HG02852 (cell line): ENCODE measurements at regions not wholly inside any gene's neighbourhood (a gene's known extent, or its start where the extent isn't known, plus 50 kb on each side); places are given as distances from the start of the nearest gene placed in this dataset.

ENCODE experiments used
- ATAC-seq: cut with Tn5 transposase; IDR thresholded peaks from one replicate; pipeline ENCODE4 v1.9.1; 2021; ENCODE audit warnings: mild to moderate bottlenecking, moderate library complexity; ENCODE audit not compliant: unreplicated experiment

DNA sequence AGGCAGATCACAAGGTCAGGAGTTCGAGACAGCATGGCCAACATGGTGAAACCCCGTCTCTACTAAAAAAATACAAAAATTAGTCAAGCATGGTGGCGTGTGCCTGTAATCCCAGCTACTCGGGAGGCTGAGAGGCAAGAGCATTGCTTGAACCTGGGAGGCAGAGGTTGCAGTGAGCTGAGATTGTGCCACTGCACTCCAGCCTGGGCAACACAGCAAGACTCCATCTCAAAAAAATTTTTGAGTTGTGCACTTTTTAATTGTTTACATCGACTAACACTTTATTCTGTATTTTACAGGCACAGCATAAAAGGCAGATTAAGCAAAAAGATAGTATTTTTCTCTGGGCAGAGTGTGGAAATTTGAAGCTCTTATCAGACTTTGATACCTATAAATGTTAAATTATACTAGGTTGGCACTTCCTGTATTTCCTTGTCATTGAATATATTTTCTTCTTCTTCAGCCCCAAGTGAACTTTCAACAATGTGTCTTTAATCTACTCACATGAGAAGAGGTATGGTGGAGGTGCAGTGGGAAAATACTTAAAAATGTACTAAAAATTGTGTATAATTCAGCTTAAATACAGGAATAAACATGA is 180.6 kb upstream of the ELL2 start:
- no peak for ATAC-seq

DNA sequence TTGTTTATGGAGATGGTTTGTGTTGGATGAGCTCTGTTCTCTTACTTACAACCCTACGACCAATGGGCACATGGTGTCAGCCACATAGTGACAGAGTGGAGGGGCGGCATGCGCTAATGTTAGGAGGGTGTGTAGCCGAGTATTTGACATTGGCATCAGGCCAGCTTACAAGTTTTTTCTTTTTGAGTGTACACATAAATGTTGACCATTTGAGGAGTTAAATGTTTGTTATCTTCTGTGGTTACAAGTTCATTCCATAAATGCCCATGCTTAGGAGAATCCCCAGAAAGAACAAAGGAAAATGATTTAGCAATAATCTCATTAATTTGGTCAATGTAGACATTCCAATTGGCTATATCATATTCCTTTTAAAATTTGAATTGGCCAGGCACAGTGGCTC is 180.1 kb upstream of the ELL2 start:
- no peak for ATAC-seq

DNA sequence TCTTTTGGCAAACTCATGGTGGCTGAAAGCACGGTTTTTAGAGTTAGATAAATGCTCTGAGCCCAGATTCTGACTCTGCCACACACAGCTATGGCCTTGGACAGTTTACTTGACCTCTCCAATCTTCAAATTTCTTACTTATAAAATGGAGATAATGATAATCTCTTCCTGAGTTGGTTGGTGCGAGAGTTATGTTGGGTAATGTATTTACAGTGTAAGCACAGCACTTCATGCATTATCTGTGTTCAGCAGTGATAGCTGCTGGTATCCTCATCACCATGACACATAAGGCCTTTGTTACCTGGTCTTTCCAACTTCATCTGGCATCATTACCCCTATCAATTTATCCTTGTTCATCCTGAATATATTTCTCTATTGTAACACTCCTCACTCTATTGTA is 178.8 kb upstream of the ELL2 start:
- ATAC-seq, result no peak

DNA sequence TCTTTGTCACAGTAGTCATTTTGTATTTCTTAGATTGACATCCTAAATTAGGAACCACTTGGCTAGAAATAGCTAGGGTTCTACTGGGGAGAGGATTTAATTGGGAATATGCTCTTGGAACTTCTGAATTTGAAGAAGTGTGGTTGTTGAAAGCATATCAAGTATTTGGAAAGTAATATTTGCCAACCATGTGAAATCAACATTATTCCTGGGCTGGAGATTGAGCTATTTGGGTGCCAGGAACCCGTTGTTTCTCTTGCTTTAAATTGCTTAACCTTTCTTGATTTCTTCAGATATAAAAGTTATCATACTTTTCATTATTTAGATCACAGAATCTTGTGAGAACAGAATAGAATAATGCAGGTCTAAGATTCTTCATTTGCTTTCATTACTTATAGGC is 178.4 kb upstream of the ELL2 start:
- ATAC-seq, result no peak

DNA sequence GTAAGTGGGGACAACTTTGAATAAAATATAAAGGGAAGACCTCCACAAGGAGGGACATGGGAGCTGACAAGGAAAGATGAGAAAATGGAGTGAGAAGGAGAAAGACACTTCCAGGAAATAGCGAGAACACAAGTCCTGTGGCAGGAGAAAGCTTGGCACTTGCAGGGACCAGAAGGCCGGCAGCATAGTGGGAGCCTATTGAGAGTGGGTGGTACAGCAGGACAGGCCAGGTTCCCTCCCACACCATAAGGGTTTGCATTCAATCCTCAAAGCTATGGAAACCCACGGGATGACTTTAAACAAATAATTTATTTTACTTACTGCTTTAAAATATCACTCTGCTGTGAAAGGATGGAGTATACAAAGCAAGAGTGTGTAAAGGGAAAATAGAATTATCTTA is 173.2 kb upstream of the ELL2 start:
- no peak for ATAC-seq

DNA sequence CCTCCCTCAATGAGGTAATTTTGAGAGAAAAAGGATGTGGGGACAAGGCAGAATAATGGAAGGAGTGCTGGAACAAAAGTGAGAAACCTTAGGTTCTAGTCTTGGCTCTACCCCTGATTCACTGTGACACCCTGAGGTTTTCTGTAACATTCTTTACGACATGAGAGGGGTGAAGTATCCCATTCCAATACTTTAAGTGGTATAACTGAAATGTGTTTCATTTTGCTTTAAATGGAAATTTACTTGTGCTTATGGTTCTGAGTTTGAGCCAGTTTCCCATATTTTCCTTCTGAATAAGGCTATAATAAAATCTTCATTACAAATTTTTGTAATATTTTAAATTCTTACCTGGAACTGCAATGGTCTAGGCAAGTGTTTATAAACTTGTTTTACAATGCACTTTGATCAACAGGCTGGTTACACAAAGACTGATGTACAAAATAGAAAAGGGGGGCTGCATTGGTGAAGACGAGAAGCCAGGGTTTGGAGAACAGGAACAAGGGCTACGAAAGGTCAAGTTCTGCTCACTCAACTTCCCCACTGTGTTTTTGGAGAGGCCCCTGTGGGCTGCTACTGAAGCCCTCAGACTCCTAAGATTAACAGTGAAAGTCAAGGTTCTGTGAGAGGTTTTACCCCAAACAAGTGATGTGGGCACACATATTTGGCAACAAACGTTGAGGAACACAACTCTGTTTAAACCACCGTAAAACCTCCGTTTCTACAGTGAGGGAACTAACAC is 171.9 kb upstream of the ELL2 start:
- ATAC-seq, result no peak

DNA sequence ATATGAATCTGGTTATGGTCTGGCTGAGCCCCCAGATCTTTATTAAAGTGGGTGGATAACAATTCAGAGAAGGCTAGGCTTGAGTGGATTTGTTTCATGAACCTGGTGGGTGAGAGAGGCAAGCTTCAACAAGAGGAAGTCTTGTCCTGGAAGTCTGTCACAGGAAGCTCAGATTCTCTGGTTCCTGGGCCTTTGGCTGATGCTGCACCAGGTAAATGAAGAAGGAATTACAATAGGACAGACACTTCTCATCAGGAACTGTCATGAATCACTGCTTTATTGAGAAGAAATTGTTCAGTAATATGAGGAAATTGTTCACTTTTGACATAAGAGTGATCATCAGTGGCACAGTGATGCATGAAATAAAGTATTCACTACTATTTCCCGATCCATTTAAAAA is 167.6 kb upstream of the ELL2 start:
- no peak for ATAC-seq

DNA sequence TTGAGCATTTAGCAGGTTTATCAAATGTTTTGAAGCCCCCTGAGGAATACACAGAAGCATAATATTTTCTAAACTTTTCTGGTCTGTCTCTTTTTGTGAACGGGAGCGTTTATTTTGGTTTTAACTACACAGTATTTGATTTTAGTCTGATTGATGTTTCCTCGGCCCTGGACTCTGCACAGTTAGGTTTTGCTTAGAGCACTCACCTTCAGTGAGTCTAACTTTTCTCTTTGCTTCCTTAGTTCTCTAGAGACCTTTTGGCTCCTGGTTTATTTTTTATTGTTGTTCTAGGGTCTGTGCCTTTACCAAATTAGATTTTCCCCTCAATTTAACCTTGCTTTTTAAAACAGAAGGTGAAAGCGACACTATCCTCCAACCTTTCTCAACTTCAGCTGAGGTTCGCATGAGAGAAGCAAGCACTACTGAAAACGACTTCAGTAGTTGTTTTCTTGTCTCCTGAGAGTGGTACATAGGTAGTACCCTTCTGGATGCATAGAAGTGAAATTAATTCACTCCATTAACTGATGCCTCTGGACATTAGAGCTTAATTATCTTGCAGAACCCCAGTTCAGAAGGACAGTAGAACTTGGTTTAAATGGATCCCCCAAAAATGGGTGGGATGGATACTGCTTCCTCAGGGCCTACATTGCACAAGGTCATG is 166.7 kb upstream of the ELL2 start:
- no peak for ATAC-seq

DNA sequence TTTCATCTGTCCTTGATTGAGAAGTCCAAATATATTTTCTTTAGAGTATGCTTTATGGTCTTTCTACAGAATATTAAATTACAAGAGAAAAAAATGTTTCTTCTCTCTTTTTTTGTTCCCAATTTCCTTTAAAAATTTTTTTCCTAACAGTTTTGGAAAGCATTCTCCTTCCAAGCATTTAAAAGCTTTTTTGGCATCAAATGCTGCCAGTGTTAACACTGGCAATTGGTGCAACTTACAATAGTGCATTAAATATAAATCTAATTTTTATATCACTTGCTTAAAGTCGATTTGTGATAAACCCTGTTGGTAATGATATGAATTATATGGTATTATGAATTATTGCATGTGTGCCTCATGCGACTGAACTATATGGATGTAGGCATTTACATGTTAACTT is 165.9 kb upstream of the ELL2 start:
- no peak for ATAC-seq

DNA sequence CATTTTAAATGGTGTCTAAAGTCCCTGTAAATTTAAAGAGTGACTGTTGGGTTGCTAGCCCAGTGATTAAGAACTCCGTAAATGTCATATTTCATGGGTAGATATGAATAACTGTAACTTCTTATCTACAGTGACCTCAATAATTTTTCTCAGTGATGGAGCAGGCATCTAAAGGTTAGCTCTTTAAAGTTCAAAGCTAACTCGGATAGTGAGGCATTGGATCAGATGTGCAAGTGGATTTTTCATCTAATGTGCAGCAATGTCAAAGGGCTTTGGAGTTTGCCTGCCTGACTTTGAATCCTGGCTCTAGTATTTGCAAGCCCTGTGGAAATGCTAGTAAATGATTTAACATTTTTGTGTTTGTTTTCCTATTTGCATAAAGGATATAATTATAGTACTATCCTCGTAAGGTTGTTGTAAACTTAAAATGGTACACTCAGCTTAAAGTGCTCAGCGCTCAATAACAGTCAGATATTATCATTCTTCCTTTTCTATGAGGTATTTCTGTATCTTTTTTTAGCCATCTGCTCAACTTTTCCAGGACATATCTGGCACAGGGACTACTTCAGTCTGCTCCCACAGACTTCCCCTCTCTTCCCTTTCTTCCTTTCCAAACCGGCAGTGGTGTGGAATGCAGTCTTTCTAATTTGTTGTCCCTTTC is 163.7 kb upstream of the ELL2 start:
- ATAC-seq, result no peak

DNA sequence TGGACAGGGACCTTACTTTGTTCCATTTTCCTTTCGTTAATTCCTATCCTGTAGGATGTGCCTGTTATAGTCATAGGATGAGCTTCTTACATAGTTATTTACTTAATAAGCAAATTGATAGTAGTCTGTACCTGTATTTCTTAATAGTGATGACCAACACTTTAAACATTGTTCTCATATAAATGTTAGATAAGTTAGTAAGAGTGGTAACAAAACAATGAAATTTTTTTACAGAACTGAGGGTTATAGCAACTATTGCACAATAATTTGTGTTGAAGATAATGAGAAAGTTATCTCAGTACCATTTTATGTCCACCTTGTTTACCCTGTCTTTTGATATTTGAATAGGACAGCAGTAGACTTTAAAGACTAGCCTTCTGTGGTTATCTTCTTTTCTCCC is 162.9 kb upstream of the ELL2 start:
- no peak for ATAC-seq

DNA sequence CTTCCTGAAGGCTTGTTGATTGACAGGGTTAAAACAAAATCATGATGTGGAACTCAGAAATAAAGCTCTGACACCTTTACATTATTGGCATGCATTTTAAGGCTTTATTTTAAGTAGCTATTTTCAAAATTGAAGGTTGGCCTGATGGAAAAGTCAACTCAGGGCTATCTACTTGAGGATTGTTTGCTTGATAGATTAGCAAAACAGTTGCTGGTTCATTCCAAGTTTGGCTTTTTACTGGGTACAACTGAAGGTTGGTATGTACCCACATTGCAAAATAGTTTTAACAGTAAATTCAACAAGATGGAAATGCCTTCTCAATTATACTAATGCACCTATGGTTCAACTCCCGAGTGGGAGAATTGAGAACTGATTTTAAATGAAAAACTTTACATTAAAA is 161.8 kb upstream of the ELL2 start:
- ATAC-seq, result no peak

DNA sequence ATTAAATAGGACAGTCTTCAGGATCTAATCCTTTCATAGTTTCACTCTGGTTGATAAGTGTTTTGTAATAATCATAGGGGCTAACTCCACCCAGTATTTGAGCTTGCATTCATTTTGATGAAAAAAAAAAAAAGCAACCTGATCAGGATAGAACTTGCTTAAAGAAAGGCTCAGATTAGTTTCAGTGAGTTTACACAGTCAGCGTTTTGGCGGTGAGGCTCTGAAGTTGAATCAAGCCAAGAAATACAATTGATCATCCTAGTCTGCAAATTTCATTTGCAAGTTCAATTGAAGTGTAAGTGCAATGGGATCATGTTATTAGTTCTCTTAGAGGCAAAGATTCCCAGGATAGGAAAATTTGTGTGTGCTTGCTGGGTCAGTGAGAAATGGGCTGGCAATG is 159.7 kb upstream of the ELL2 start:
- ATAC-seq, result no peak

DNA sequence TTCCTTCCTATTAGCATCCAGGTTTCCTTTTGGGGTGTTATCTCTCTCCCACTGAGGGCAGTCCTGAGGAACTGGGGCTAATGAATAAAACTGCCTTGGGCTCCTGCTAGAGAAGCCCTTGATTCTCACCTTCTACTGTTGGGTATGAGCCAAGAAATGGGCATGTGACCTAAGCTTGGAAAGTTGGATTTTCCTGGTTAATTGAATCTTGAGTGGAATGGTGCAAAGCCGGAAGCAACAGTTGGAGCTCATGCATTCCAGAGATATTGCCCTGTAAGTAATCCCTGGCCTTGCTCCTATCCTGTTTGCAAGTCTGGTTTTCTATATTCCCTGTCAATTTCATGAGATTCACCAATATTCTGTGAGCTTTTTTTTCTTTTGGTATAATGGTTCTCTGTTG is 158.5 kb upstream of the ELL2 start:
- no peak for ATAC-seq

DNA sequence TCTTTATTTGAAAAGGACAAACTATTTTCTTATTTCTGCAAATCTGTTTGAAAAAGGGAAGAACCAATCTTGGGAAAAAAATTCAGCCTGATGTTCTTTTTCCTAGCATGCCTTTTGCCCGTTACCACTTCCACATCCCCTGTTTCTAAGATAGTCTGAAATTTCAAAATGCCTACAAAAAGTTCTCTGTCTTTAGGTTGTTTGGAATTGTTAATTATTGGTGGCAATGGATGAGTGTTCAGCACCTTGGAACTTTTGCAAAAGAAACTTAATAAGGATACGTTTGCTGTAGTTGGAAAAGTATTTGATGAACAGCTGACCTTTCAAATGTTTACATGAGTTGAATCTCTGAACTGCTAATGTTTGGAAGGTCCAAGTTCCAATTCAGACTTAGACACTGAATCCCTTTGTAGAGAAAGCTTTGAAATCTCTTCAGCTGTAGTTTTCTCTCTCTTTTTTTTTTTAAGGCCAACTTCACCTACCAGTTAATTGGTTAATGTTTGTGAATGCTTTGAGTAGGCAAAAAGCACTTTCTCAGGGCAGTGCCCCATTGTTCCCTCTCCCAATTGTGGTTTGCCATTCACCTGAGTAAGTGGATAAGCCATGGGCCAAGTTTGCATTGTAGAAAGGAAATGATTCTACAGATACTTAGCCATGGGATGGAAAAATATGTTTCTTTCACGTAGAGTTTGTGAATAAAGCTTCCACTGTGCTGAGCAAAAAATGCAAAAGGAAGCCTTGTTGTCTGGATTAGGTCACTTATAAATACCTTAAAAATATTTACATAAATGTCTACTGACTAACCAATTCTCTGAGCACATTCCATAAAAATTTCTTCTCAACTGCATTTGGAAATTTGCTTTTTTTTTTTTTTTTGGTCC is 156.4 kb upstream of the ELL2 start:
- no peak for ATAC-seq

DNA sequence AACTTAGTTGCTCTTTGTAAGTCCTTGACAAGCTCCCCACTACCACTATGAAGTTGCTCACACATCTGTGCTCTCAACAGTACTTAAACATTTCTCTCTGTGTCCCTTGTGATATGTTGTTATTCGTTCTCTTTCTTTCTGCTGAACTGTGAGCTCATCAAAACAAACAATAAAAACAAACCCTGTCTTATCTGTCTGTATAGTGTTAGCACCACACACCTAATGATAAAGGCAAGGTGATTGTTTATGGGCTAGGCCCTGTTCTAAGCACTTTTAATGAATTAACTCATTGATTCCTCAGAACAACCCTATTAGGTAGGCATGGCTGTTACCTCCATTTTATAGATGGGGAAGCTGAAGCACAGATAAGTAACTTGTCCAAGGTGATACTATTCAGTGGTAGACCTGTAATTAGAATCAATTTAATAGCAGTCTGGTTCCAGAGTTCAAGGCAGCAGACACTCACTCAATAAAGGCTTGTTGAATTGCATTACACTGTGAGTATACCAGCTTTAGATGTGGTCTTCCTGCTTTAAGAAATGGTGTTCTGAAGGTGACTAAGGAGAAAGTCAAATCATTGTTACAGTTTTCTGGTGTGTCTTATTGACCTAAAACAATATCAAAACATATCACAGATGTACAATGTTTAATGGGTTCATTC is 153.6 kb upstream of the ELL2 start:
- ATAC-seq, result no peak

DNA sequence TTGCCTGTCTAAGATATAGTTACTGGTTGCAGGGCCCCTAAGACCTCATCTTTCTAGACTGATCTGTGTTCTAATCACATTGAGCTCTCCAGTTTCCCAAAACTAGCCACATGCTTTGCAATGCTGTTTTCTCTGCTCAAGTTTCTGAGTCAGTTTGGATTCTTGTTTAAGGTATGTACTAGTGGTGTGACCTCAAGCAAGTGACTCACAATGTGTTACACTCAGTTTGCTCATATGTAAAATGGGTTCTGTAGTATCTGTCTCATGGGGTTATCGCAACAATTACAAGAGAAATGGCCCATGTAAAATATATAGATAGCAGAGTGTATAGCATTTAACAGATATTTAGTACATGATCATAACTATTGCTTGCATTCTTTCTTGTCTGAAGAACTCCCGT is 153.1 kb upstream of the ELL2 start:
- ATAC-seq, result no peak

DNA sequence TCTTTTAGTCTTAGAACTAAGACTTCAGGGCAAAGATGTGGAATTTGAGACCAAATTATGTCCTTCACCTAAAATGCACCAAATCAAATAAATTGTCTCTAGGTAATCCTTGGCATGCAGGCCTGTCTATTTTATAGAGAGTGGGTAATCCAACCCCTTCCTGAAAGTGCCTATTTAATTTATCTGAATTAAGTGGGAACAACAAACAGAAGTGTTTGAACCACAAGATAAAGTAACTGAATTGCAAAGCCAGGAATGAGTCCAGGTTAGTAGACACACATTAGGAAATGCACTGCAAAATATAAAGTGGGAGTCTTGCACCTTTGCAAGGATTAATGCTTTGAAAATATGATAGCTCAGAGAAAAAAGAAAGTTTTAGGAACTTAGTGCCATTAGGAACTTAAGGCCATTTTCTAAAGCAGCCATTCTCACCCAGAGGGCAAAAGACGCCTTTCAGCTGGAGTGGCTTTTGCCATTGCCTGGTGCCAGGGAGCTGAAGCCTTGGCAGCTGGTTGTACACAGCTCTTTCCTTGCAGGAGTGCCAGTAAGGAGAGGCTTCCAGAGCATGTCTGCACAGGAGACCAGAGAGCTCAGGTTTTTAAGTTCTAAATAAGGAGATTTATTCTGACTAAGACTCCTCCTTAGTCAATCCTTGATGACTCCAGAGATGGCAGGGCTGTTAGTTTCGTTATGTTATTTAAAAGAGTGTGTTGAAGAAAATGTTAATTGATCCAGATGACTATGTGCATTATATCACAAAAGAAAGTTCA is 151.7 kb upstream of the ELL2 start:
- ATAC-seq, result no peak

DNA sequence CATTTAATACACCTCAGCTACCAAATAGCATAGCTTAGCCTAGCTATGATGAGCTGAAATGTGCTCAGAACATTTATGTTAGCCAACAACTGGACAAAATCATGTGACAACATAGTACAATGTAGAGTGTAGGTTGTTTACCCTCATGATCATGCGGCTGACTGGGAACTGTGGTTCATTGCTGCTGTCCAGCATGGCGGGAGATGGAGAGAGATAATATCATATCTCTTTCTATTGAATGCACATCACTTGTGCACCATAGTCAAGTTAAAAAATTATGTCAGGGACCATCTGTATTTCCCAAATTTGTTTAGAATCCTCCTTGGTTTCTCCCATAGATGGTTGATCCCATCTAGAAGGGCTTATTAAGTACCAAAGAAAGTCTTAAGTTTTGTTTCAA is 151.1 kb upstream of the ELL2 start:
- no peak for ATAC-seq
